ENCODE measurements at regions not wholly inside any gene's neighbourhood (a gene's known extent, or its start where the extent isn't known, plus 50 kb on each side); places are given as distances from the start of the nearest gene placed in this dataset.

GRCh38 chr13:110773480-110773879 lies 60.0 kb downstream of the ING1 start:
- DNase-seq (ENCODE audit: low spot score), result no peak

- no peak for DNase-seq (ENCODE audit: low spot score)
Observed at GRCh38 chr13:110774051-110774450, 60.6 kb downstream of the ING1 start.

GRCh38 chr13:110774490-110774889 lies 61.0 kb downstream of the ING1 start:
- DNase-seq (ENCODE audit: low spot score), result no peak

- no peak for DNase-seq (ENCODE audit: low spot score)
Observed at GRCh38 chr13:110775576-110775975, 62.1 kb downstream of the ING1 start.

- no peak for DNase-seq (ENCODE audit: low spot score)
Observed at GRCh38 chr13:110777251-110777820, 63.8 kb downstream of the ING1 start.

- DNase-seq (ENCODE audit: low spot score), result no peak
Observed at GRCh38 chr13:110779022-110779421, 65.5 kb downstream of the ING1 start.

GRCh38 chr13:110780422-110780821 lies 66.9 kb downstream of the ING1 start:
- no peak for DNase-seq (ENCODE audit: low spot score)

GRCh38 chr13:110782185-110782584 lies 68.7 kb downstream of the ING1 start:
- no peak for DNase-seq (ENCODE audit: low spot score)

GRCh38 chr13:110784704-110785103 lies 71.2 kb downstream of the ING1 start:
- no peak for DNase-seq (ENCODE audit: low spot score)

- DNase-seq (ENCODE audit: low spot score), result no peak
Observed at GRCh38 chr13:110788778-110789177, 75.3 kb downstream of the ING1 start.

GRCh38 chr13:110789871-110790270 lies 76.4 kb downstream of the ING1 start:
- no peak for DNase-seq (ENCODE audit: low spot score)

GRCh38 chr13:110790371-110790770 lies 76.9 kb downstream of the ING1 start:
- DNase-seq (ENCODE audit: low spot score), result no peak

GRCh38 chr13:110794209-110794608 lies 80.7 kb downstream of the ING1 start:
- DNase-seq (ENCODE audit: low spot score), result no peak

- DNase-seq (ENCODE audit: low spot score), result no peak
Observed at GRCh38 chr13:110797230-110797877, 83.9 kb downstream of the ING1 start.

- DNase-seq (ENCODE audit: low spot score), result no peak
Observed at GRCh38 chr13:110798081-110798994, 84.8 kb downstream of the ING1 start.

GRCh38 chr13:110799246-110800236 lies 86.0 kb downstream of the ING1 start:
- DNase-seq (ENCODE audit: low spot score), result no peak

- peak; percentile 46 for DNase-seq (ENCODE audit: low spot score)
Observed at GRCh38 chr13:110801044-110801443, 87.5 kb downstream of the ING1 start.

- DNase-seq (ENCODE audit: low spot score), result no peak
Observed at GRCh38 chr13:110802260-110802659, 88.8 kb downstream of the ING1 start.

- no peak for DNase-seq (ENCODE audit: low spot score)
Observed at GRCh38 chr13:110806636-110807035, 93.1 kb downstream of the ING1 start.

- DNase-seq (ENCODE audit: low spot score), result no peak
Observed at GRCh38 chr13:110807546-110807945, 94.0 kb downstream of the ING1 start.

- DNase-seq (ENCODE audit: low spot score), result no peak
Observed at GRCh38 chr13:110808138-110808537, 94.6 kb downstream of the ING1 start.
